HG02943 (cell line): ENCODE measurements at regions not wholly inside any gene's neighbourhood (a gene's known extent, or its start where the extent isn't known, plus 50 kb on each side); places are given as distances from the start of the nearest gene placed in this dataset.
"Not testable (repeated sequence)": the region's sequence is repeated elsewhere in the genome, so short reads cannot be mapped to it uniquely, and the experiment has no call there.

Experiments
- ATAC-seq: cut with Tn5 transposase; IDR thresholded peaks from one replicate; pipeline ENCODE4 v1.9.1; 2021; ENCODE audit warnings: mild to moderate bottlenecking, low read depth, moderate library complexity; ENCODE audit not compliant: unreplicated experiment

DNA sequence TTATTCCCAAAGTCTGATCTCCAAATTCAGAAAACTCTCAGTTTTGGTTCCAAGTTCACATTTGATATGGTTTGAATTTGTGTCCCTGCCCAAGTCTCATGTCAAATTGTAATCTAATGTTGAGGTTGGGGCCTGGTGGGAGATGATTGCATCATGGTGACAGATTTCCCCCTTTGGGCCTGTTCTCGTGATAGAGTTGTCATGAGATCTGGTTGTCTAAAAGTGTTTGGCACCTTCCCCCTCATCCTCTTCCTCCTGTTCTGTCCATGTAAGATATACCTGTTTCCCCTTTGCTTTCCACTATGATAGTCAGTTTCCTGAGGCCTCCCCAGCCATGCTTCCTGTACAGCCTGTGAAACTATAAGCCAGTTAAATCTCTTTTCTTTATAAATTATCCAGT, 138.6 kb downstream of the ARL4A start:
- ATAC-seq, result no peak

- ATAC-seq, result no peak
These were observed 139.9 kb downstream of the ARL4A start for GRCh38 chr7:12827219-12827821.

DNA sequence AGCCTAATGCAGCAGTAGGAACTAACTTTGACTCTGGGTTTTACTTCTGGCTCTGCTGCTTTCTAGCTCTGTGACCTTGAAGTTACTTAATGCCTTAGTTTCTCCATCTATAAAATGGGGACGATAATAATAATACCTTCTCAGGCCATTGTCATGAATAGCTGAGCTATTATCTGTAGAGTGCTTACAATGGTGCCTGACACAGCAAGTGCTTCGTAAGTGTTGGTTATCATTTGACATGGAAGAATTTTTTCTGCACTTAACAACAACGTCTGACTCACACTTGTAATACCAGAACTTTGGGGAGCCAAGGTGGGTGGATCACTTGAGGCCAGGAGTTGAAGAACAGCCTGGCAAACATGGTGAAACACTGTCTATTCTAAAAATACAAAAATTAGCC, 140.5 kb downstream of the ARL4A start:
- ATAC-seq, result no peak

GRCh38 chr7:12831024-12831423, 143.6 kb downstream of the ARL4A start:
- no peak for ATAC-seq

DNA sequence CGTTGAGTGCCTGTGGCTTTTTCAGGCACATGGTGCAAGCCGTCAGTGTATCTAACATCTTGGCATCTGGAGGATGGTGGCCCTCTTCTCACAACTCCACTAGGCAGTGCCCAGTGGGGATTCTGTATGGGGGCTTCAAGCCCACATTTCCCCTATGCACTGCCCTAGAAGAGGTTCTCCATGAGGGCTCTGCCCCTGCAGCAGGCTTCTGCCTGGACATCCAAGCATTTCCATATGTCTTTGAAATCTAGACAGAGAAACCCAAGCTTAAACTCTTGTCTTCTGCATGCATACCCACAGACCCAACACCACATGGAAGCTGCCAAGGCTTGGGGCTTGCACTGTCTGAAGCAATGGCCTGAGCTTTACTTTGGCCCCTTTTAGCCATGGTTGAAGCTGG, 146.4 kb downstream of the ARL4A start:
- no peak for ATAC-seq

GRCh38 chr7:12834782-12835181, 147.3 kb downstream of the ARL4A start:
- no peak for ATAC-seq

DNA sequence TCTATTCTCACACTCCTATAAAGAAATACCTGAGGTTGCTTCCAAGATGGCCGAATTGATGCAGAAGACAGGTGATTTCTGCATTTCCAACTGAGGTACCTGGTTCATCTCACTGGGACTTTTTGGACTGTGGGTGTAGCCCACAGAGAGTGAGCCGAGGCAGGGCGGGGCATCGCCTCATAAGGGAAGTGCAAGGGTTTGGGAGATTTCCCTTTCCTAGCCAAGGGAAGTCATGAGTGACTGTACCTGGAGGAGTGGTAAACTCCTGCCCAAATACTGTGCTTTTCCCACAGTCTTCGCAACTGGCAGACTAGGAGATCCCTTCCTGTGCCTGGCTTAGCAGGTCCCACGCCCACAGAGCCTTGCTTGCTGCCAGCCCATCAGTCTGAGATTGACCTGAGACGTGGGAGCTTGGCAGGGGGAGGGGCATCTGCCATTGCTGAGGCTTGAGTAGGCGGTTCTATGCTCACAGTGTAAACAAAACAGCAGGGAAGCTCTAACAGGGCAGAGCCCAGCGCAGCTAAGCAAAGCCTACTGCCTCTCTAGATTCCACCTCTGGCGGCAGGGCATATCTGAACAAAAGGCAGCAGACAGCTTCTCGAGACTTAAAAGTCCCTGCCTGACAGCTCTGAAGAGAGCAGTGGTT, 152.2 kb downstream of the ARL4A start:
- no peak for ATAC-seq

- ATAC-seq, result not testable (repeated sequence)
These were observed 157.3 kb downstream of the ARL4A start for GRCh38 chr7:12844732-12845131.

- no peak for ATAC-seq
These were observed 159.6 kb downstream of the ARL4A start for GRCh38 chr7:12847001-12847400.

- ATAC-seq, result no peak
These were observed 163.7 kb downstream of the ARL4A start for GRCh38 chr7:12851142-12851541.

DNA sequence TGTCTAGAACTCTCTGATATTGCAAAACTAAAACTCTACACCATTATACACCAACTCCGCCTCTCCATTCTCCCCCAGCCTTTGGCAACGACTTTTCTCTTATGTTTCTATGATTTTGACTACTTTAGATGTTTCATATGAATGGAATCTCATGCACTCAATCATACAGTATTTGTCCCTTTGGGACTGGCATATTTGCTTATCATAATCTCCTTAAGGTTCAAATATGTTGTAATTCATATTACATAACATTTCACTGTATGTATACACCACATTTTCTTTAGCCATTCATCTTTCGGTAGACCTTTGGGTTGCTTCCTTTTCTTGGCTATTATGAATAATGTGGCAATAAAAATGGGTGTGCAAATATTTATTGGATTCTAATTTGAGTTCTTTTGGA, 164.4 kb downstream of the ARL4A start:
- no peak for ATAC-seq

DNA sequence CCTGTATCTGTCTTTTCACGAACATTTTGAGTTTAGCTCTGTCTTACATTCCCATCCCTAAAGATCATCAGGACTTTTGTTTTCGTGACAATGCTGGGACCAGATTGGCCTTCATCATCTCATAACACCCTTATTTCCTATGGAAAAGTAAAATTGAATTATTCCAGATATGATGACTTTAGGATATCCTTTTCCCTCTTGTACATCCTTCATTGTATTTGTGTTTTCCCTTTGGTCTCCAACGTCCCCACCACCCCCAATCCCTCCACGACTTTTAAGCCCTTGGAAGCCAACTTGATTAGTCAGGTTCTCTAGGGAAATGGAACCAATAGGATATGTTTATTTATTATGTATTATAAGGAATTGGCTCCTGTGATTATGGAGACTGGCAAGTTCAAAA, 167.6 kb downstream of the ARL4A start:
- no peak for ATAC-seq

- no peak for ATAC-seq
These were observed 172.3 kb downstream of the ARL4A start for GRCh38 chr7:12859761-12860160.

GRCh38 chr7:12861070-12861469, 173.6 kb downstream of the ARL4A start:
- ATAC-seq, result no peak

DNA sequence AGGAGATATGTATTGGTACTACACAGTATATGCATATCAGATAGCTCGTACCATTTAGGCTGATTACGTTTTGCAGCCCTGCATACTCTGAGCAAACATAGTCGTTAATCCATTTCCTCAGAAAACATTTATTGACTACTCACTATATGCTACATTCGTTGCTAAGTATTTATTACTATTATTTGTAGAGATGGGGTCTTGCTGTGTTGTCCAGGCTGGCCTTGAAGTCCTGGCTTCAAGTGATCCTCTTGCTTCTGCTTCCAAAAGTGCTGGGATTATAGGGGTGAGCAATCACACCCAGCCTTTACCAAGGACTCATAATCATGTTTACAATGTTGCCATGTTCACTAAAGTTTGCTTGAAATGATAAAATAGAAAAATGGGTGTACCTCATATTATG, 174.7 kb downstream of the ARL4A start:
- no peak for ATAC-seq

GRCh38 chr7:12864470-12865046, 177.1 kb downstream of the ARL4A start:
- no peak for ATAC-seq

DNA sequence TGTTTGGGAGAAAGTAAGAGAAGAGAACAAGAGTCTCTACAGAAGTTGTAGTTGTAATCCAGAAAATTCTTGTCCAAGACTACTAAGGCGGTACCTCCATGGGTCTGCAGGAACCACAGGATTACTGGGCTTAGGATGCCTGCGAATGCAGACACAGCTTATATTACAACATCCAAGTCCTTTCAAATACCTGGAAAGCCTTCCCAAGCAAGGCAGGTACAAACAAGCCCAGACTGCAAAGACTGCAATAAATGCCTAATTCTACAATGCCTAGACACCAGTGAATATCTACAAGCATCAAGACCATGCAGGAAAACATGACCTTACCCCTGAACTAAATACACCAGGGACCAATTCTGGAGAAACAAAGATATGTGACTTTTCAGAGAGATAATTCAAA, 178.2 kb downstream of the ARL4A start:
- no peak for ATAC-seq

DNA sequence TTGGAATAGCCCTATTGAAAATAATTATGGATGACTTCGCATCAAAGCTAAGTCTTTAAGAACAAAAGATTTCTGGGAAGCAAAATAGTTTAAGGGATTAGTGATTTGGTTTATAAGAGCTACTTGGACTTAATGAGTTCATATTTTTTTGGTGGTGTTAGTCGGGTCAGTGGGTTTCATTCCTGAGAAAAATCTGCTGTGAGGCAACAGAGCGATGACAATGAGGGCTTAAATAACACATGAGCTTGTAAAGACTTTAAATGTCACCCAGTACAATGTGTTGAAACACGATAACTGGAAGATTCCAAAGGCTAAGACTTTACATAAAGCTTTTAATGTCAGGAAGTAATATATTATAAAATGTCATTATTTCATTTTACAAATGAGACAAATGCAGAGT, 178.8 kb downstream of the ARL4A start:
- no peak for ATAC-seq

DNA sequence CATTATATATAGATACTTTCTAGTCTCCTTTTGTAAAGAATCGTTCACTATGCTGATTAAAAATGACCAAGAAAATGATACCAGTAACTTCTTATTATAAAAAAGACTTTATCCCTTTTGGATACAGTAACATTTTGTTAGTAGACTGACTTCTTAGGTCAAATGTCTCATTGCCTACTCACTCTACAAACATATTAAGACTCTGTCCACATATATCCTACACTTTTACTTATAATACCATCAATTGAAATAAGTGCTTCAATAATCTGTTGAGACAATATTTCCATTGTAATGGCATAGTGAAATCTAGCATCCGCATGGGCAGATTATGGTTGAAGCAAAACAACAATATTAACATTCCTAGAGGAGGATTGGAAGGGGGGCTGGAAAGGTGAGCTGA, 180.6 kb downstream of the ARL4A start:
- no peak for ATAC-seq

DNA sequence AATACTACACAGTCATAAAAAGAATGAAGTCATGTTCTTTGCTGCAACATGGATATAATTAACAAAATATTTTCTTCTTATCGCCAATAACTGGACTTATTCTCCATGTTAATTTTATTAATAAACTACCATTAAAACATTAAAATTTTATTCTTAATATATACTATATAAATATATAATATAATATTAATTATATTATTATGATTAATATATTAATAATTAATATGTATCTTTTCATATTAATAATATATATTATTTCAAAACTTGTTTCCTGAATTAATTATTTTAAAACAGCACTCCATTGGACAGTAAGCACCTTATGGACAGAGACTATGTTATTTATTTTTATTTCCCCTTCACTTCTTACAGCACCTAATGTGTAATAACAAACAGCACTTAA, 182.8 kb downstream of the ARL4A start:
- no peak for ATAC-seq

- ATAC-seq, result no peak
These were observed 185.1 kb downstream of the ARL4A start for GRCh38 chr7:12872487-12872886.

- no peak for ATAC-seq
These were observed 186.1 kb downstream of the ARL4A start for GRCh38 chr7:12873571-12873970.
